ENCODE measurements at regions not wholly inside any gene's neighbourhood (a gene's known extent, or its start where the extent isn't known, plus 50 kb on each side); places are given as distances from the start of the nearest gene placed in this dataset.

DNA sequence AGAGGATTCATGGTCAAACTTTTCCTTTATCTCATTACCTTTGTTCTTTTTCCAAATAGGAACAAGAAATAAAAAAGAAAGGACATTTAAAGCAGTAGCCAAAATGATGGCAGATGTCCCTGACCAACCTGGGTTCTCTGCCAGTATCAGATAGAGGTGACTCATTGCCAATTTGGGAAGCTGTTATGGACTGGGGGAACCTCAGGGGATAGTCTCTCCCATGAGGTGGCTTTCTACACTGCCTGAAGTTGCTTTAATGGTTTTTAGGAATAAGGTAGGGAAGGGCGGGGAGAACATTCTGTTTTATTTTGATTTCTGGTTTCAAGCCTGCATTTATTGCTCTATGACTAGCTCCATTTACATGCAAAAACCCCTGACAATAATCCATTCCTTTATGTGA is 457.9 kb upstream of the TPK1 start:
- TF ChIP-seq, protein P1, sequence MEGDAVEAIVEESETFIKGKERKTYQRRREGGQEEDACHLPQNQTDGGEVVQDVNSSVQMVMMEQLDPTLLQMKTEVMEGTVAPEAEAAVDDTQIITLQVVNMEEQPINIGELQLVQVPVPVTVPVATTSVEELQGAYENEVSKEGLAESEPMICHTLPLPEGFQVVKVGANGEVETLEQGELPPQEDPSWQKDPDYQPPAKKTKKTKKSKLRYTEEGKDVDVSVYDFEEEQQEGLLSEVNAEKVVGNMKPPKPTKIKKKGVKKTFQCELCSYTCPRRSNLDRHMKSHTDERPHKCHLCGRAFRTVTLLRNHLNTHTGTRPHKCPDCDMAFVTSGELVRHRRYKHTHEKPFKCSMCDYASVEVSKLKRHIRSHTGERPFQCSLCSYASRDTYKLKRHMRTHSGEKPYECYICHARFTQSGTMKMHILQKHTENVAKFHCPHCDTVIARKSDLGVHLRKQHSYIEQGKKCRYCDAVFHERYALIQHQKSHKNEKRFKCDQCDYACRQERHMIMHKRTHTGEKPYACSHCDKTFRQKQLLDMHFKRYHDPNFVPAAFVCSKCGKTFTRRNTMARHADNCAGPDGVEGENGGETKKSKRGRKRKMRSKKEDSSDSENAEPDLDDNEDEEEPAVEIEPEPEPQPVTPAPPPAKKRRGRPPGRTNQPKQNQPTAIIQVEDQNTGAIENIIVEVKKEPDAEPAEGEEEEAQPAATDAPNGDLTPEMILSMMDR (optimal IDR thresholded peaks at IDR 0.05 in 1 of 3, IDR thresholded peaks at IDR 0.05 in 1 of 3, conservative IDR thresholded peaks at IDR 0.05 in 1 of 3; ENCODE audit: extremely low read depth in 1 of 3, insufficient read depth in 2 of 3, low read length in 3 of 3): no peak
- no peak for TF ChIP-seq EZH2 (IDR thresholded peaks at IDR 0.05; ENCODE audit: low read length)

Data from keratinocyte (primary cell).